Upper lobe of left lung (tissue), 4 donors: ENCODE measurements at regions not wholly inside any gene's neighbourhood (a gene's known extent, or its start where the extent isn't known, plus 50 kb on each side); places are given as distances from the start of the nearest gene placed in this dataset.

Experiments
- CTCF ChIP-seq, 6 experiments: fragments of 450-650 bp in 4 of 6; fragments of 200-600 bp in 2 of 6; sonication (generic) in 2 of 6; IDR thresholded peaks; one replicate each; pipeline ENCODE4 v1.5.1; 2016 to 2019; ENCODE audit warnings: antibody characterized with exemption in 6 of 6
- POLR2A ChIP-seq, 4 donors: fragments of 450-650 bp; IDR thresholded peaks; one replicate each; pipeline ENCODE4 v1.5.1; 2016 to 2017; ENCODE audit warnings: antibody characterized with exemption in 4 of 4, mild to moderate bottlenecking in 2 of 4
- POLR2AphosphoS5 ChIP-seq, 2 donors: sonication (generic); formaldehyde crosslinking; IDR thresholded peaks; one replicate each; pipeline ENCODE4 v1.5.1; 2017; ENCODE audit warnings: antibody characterized with exemption in 2 of 2

GRCh38 chr6:48041894-48042293, 69.1 kb downstream of the PTCHD4 start:
- TF ChIP-seq POLR2A (IDR thresholded peaks at IDR 0.05) (no peak), CTCF (IDR thresholded peaks at IDR 0.05) (no peak), POLR2AphosphoS5 (IDR thresholded peaks at IDR 0.05) (no peak)
